NB4 (cell line): ENCODE measurements at regions not wholly inside any gene's neighbourhood (a gene's known extent, or its start where the extent isn't known, plus 50 kb on each side); places are given as distances from the start of the nearest gene placed in this dataset.

Experiments used
- CTCF ChIP-seq: IDR thresholded peaks from one replicate; pipeline ENCODE4 v1.5.1; 2012; ENCODE audit warnings: low read depth, low read length
- MAX ChIP-seq: IDR thresholded peaks from 2 replicates; pipeline ENCODE4 v1.6.1; 2011; ENCODE audit warnings: low read depth, low read length

- no peak for TF ChIP-seq CTCF
- TF ChIP-seq MAX: no peak
Measured at GRCh38 chr15:58298879-58299850, 132.6 kb upstream of the LIPC start.
